Stimulated activated CD8-positive, alpha-beta memory T cell treated with anti-CD3 and anti-CD28 coated beads, Interleukin-15, amount 100 ng/mL, for 24 hours (primary cell): ENCODE measurements at regions not wholly inside any gene's neighbourhood (a gene's known extent, or its start where the extent isn't known, plus 50 kb on each side); places are given as distances from the start of the nearest gene placed in this dataset.

Experiments used
- DNase-seq: peaks from one replicate; pipeline ENCODE4 v3.0.0-alpha.2; 2020; ENCODE audit warnings: low read depth

GRCh38 chr2:120455390-120455789 is 109.5 kb downstream of the INHBB start:
- DNase-seq, result no peak

GRCh38 chr2:120456867-120457266 is 110.9 kb downstream of the INHBB start:
- DNase-seq, result no peak

- DNase-seq, result no peak
Observed at GRCh38 chr2:120460511-120460910, 114.6 kb downstream of the INHBB start.

GRCh38 chr2:120461092-120461491 is 115.2 kb downstream of the INHBB start:
- DNase-seq, result no peak

GRCh38 chr2:120461546-120462537 is 115.9 kb downstream of the INHBB start:
- no peak for DNase-seq

DNA sequence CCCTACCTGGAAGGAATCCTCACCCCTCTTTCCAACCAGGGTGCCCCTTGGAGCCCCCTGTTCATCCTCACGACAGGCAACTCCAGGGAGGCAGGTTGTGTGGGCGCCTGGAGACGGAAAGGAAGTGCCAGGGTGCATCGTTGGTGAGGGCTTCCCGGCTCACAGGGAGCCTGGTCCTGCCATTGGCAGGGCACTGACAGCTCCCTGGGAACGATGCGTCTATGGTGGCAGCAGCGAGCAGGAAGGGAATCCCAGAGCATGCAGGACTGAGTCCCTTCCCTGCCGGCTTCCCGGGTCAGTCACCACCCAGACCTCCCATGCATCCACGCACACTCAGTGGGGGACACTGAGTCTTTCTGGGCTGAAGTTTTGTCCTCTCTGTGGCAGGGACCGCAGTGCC is 117.6 kb downstream of the INHBB start:
- DNase-seq, result no peak

DNA sequence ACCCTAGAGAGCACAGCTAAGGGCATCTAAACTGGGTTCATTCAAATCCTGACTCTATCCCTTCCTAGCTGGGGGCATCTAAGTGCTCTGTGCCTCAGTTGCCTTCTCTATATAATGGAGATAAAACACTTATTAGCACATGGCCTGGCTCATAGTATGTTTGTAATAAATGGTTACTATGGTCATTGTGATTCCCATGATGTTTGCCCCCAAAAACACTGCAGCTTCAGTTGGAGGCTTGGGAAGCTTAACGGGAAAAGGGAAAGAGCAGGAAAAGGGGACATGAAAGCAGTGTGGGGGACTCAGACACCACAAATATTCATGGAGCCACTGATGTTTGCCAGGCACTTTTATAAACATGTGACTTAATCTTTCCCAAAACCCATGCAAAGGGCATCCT is 118.1 kb downstream of the INHBB start:
- no peak for DNase-seq

GRCh38 chr2:120464448-120464931 is 118.6 kb downstream of the INHBB start:
- no peak for DNase-seq

- no peak for DNase-seq
Observed at GRCh38 chr2:120465012-120465700, 119.2 kb downstream of the INHBB start.

- DNase-seq, result no peak
Observed at GRCh38 chr2:120465701-120465988, 119.7 kb downstream of the INHBB start.

GRCh38 chr2:120465989-120466703 is 120.2 kb downstream of the INHBB start:
- DNase-seq, result no peak

DNA sequence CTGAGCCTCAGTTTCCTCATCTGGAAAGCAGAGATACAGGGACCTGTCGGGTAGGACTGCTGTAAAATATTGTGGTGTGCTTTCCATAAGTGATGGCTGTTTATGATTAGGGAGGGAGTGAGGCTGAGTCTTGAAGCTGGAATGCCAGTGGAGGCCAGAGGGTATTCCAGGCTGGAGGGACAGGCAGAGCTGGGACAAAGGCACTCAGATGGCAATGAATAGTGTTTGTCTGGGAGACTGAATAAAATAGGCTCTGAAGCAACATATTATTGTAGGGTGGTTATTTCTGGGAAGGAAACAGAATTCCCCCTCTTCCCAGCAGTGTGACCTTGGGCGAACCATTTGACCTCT is 120.7 kb downstream of the INHBB start:
- DNase-seq, result no peak

GRCh38 chr2:120468136-120468535 is 122.2 kb downstream of the INHBB start:
- DNase-seq, result no peak

DNA sequence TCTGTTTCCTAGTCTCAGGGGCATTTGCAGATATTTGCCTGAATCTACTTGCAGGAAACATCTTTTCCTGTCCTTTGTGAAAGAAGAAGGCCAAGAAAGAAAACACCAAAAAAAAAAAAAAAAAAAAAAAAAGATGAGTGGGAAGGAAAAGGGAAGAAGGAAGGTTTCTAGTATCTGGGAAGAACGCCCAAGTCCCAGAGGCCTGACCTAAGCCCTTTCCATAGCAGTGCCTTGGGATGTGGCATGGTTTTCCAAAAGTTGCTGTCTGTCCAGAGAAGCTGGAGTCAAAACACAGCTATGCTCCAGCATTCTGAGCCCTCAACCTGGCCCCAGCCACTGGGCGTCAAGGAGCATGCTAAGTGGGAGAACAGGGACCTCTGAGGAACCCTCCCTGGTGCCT is 123.5 kb downstream of the INHBB start:
- no peak for DNase-seq

DNA sequence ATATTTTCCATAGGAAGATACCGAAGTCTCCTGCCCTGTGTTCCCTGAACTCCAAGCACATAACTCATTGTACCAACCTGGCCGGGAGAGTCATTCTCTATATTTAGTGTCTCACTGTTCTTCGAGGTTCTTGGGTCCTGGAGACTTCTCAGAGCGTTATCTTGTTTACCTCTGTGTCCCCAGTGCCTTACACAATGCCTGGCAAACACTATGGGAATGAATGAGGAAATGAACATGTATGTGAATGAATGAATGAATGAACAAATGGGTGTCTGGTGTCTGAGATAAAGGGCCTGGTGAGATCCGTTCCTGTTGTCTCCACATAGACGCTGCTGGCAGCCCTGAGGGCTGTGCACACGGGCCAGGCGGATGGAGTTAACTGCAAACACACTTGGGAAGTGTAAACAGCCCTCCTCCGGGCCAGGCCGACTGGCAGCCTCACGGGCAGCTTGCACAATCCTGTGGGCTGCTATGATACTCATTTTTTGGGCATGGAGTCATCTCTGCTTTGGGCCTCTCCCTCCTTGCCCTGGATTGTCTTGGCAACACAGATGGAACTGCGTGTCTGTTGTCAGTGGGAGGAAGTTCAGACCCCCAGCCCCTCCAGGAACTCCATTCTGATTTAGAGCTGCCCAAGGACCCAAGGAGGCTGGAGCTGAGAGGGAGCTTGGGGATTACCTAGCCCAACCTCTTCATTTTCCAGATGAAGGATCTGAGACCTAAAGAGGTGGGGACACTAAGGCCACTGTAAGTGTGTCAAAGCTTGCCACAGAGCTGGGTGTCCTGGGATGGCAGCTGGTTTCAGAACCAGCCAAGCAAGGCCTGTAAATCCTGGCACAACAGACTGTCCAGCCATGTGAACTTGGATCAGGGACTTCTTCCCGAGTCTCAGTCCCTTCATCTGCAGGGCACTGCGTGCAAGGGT is 124.4 kb downstream of the INHBB start:
- no peak for DNase-seq

- no peak for DNase-seq
Observed at GRCh38 chr2:120471166-120471565, 125.2 kb downstream of the INHBB start.

GRCh38 chr2:120472031-120472430 is 126.1 kb downstream of the INHBB start:
- DNase-seq, result no peak

DNA sequence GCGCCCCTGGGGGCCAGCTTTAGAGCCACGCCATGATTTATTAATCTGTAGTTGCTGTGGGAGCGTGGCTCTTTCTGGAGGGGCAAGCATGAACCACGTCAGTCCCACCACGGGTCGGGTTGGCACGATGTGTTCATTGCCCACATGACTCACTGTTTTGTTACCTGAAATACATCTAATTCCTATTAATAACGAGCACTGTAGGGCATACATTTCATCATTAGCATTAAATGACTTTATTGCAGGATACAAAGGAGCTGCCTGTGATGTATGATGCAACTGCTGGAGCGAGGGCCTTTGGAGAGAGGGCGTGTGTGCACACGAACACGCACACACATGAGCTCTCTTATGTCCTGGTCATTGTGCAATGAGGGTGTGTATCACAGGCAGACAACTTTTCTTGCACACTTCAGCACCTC is 127.0 kb downstream of the INHBB start:
- DNase-seq, result no peak

GRCh38 chr2:120473522-120474271 is 127.8 kb downstream of the INHBB start:
- DNase-seq, result no peak

DNA sequence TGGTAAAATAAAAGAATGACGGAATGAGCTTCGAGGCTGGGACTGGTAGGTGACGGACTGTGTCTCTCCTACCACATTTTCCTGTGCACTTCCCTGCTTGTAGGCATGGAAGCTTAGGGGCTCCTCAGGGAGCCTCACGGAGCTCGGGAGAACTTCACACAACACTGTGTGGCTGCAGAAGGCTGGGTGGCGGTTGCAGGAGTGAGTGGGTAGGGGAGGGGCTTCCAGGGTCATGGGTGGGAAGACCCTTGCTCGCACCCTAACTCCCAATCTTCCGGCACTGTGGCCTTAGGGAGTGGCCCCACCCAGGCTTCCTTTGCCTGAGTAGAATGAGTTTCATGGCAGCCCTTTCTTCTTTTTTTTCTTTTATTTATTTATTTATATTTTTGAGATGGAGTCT is 128.6 kb downstream of the INHBB start:
- DNase-seq, result no peak

DNA sequence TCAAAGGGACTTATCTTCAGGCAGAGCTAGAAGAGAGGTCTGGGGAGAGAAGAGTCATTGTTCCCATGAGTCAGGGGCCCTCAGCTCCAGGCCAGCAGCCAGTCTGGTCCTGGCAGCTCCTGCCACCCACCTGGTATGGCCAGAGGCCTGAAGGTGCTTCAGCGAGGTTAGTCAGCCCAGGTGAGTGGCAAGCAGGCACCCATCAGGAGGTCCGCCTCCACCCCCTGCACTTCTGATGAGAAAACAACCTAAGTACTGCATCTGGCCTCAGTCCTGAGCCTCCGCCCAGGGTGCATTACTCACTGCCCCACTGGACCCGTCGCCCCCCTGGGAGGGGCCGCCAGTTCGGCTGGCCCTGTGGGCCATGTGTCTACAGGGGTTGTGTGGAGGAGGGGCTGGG is 130.2 kb downstream of the INHBB start:
- no peak for DNase-seq
